HepG2 (cell line): ENCODE measurements at regions not wholly inside any gene's neighbourhood (a gene's known extent, or its start where the extent isn't known, plus 50 kb on each side); places are given as distances from the start of the nearest gene placed in this dataset.
A peak's percentile ranks its signal among the peaks of the same experiment; 100 is the strongest.

ENCODE experiments used
- ATAC-seq: fragments of 200-7000 bp; cut with Tn5 transposase; 3 replicates; pipeline ENCODE4 v1.9.1; 2020; ENCODE audit warnings: mild to moderate bottlenecking, moderate library complexity
- BruUV-seq: library from RNA; stranded (reverse); fragments of 400-500 nt; replicated peaks from 2 replicates; lab custom pipeline; 2021; lab: Mats Ljungman, UMichigan
- CTCF ChIA-PET: fragments of 300-600 bp; formaldehyde crosslinking; extraction: SDS; loops from one replicate; lab custom pipeline; 2021; ENCODE audit warnings: low total read pairs, inconsistent platforms, low intra/inter-chr PET ratio; lab: Yijun Ruan, JAX
- POLR2A ChIA-PET: fragments of 350-600 bp; sonication (Branson Sonifier 250); formaldehyde crosslinking; loops from one replicate; lab custom pipeline; 2020; ENCODE audit warnings: antibody characterized with exemption, inconsistent platforms; lab: Yijun Ruan, JAX
- DNase-seq: peaks from one replicate; pipeline ENCODE4 v3.0.0-alpha.2; 2015; ENCODE audit warnings: low spot score
- FAIRE-seq: peaks from 3 replicates; lab custom pipeline; 2011; peaks lifted over from hg19 to GRCh38; lab: Jason Lieb, UNC
- H2AFZ ChIP-seq: one replicate; pipeline ENCODE4 v1.6.1; 2011; ENCODE audit warnings: low read length, inconsistent platforms
- H3K27ac ChIP-seq: fragments of 300-600 bp; 3 replicates; pipeline ENCODE4 v1.8.0; 2011; ENCODE audit warnings: mixed run types, mild to moderate bottlenecking, mixed read lengths, low read length, inconsistent platforms; ENCODE audit not compliant: insufficient read depth; ENCODE audit errors: extremely low read length
- H3K27me3 ChIP-seq, 2 experiments: fragments of 200-600 bp in 1 of 2; 2 replicates in 1 of 2; 3 replicates in 1 of 2; pipeline versions ENCODE4 v1.6.0 to v1.8.0; 2011; ENCODE audit warnings: low read length in 2 of 2, mild to moderate bottlenecking in 2 of 2, moderate library complexity in 2 of 2, inconsistent platforms in 1 of 2; ENCODE audit not compliant: insufficient read depth in 2 of 2, control insufficient read depth in 1 of 2
- H3K36me3 ChIP-seq, 2 experiments: fragments of 200-600 bp in 1 of 2; replicated peaks in 1 of 2; 2 replicates in 1 of 2; 3 replicates in 1 of 2; pipeline versions ENCODE4 v1.5.1 to v1.8.0; 2011; ENCODE audit warnings: low read length in 2 of 2, inconsistent platforms in 1 of 2; ENCODE audit not compliant: insufficient read depth in 2 of 2, control insufficient read depth in 1 of 2
- H3K4me1 ChIP-seq: 2 replicates; pipeline ENCODE4 v1.5.1; 2012; ENCODE audit warnings: low read length, inconsistent platforms; ENCODE audit not compliant: insufficient read depth
- H3K4me2 ChIP-seq: 2 replicates; pipeline ENCODE4 v1.6.0; 2011; ENCODE audit warnings: low read depth, low read length, inconsistent platforms
- H3K4me3 ChIP-seq, 3 experiments: fragments of 200-600 bp in 1 of 3; sonication (generic), shearing (Covaris generic) in 1 of 3; replicated peaks in 1 of 3; 2 replicates each; pipeline ENCODE4 v1.5.1; 2011 to 2016; ENCODE audit warnings: low read length in 3 of 3, inconsistent platforms in 2 of 3, low read depth in 2 of 3, mild to moderate bottlenecking in 2 of 3, control low read depth in 1 of 3, mixed read lengths in 1 of 3; ENCODE audit not compliant: insufficient read depth in 1 of 3
- H3K79me2 ChIP-seq: one replicate; pipeline ENCODE4 v1.6.1; 2011; ENCODE audit warnings: low read length, inconsistent platforms; ENCODE audit not compliant: insufficient read depth
- H3K9ac ChIP-seq: 2 replicates; pipeline ENCODE4 v1.6.0; 2011; ENCODE audit warnings: mild to moderate bottlenecking, low read depth, low read length, inconsistent platforms; ENCODE audit not compliant: insufficient read depth
- H3K9me3 ChIP-seq: 2 replicates; pipeline ENCODE4 v1.5.1; 2012; ENCODE audit warnings: mild to moderate bottlenecking, low read length
- H4K20me1 ChIP-seq: 2 replicates; pipeline ENCODE4 v1.6.0; 2011; ENCODE audit warnings: inconsistent platforms, mild to moderate bottlenecking, low read length, moderate library complexity; ENCODE audit not compliant: insufficient read depth
- AFF4 ChIP-seq: sonication (generic); formaldehyde crosslinking; IDR thresholded peaks from 2 replicates; pipeline ENCODE4 v1.4.0; 2020; ENCODE audit warnings: missing genetic modification reagents
- BRCA1 ChIP-seq: sonication (generic); formaldehyde crosslinking; IDR thresholded peaks from 2 replicates; pipeline ENCODE4 v1.4.0; 2020; ENCODE audit warnings: missing genetic modification reagents
- CBFB ChIP-seq: sonication (generic); formaldehyde crosslinking; IDR thresholded peaks from 2 replicates; pipeline ENCODE4 v1.4.0; 2020; ENCODE audit warnings: missing genetic modification reagents
- FOXA3 ChIP-seq: IDR thresholded peaks from 2 replicates; pipeline ENCODE4 v1.6.1; 2016; ENCODE audit warnings: missing genetic modification reagents, missing compliant biosample characterization
- KLF9 ChIP-seq: IDR thresholded peaks from 2 replicates; pipeline ENCODE4 v1.6.1; 2016; ENCODE audit warnings: low read depth
- MAFF ChIP-seq: IDR thresholded peaks from 2 replicates; pipeline ENCODE4 v1.6.1; 2011; ENCODE audit warnings: low read depth, low read length, improper control_type of control experiment
- MIXL1 ChIP-seq: IDR thresholded peaks from 2 replicates; pipeline ENCODE4 v1.6.1; 2016
- NAIF1 ChIP-seq: sonication (generic); formaldehyde crosslinking; IDR thresholded peaks from 2 replicates; pipeline ENCODE4 v1.5.0; 2020; ENCODE audit warnings: mild to moderate bottlenecking, missing genetic modification reagents, borderline replicate concordance
- RELA ChIP-seq: sonication (generic); formaldehyde crosslinking; IDR thresholded peaks from 2 replicates; pipeline ENCODE4 v1.4.0; 2020; ENCODE audit warnings: missing genetic modification reagents
- TAF15 ChIP-seq: fragments of 200-400 bp; formaldehyde crosslinking; IDR thresholded peaks from one replicate; pipeline ENCODE4 v1.6.1; 2018; ENCODE audit warnings: mild to moderate bottlenecking, low read depth, low read length; ENCODE audit not compliant: poor library complexity, severe bottlenecking
- TBX3 ChIP-seq: fragments of 450-650 bp; IDR thresholded peaks from 2 replicates; pipeline ENCODE4 v1.6.1; 2017; ENCODE audit warnings: antibody characterized with exemption, mild to moderate bottlenecking, inconsistent platforms, borderline replicate concordance
- ZNF451 ChIP-seq: sonication (generic); formaldehyde crosslinking; IDR thresholded peaks from 2 replicates; pipeline ENCODE4 v1.5.0; 2020; ENCODE audit warnings: mild to moderate bottlenecking, missing genetic modification reagents
- ZNF510 ChIP-seq: sonication (generic); formaldehyde crosslinking; IDR thresholded peaks from 2 replicates; pipeline ENCODE4 v1.4.0; 2020; ENCODE audit warnings: low read depth, mild to moderate bottlenecking, missing genetic modification reagents
- ZNF816 ChIP-seq: sonication (generic); formaldehyde crosslinking; IDR thresholded peaks from 2 replicates; pipeline ENCODE4 v1.8.0; 2022; ENCODE audit warnings: missing genetic modification reagents, mild to moderate bottlenecking, borderline replicate concordance
- WGBS: methylation state at CpG from one replicate; pipeline ENCODE4 v1.1.6; 2017; ENCODE audit warnings: low lambda C conversion rate; 5-methylcytosine and 5-hydroxymethylcytosine counted together
- in situ Hi-C: cut with HindIII; loops from 2 replicates; pipeline ENCODE4 v1.10.0; 2017; ENCODE audit warnings: low pct_unique_long_range_greater_than_20kb; ENCODE audit not compliant: extremely low pct_ligation_motif_present
- intact Hi-C: fragments of 100-400 bp; cut with micrococcal nuclease; formaldehyde crosslinking; loops from one replicate; pipeline ENCODE4 v1.10.0; 2022; ENCODE audit not compliant: unreplicated experiment
- TF ChIP-seq, protein P1 (sequence below): sonication (generic); formaldehyde crosslinking; IDR thresholded peaks from 2 replicates; pipeline ENCODE4 v1.9.0; 2021; ENCODE audit warnings: mild to moderate bottlenecking, missing genetic modification reagents

GRCh38 chr4:162401021-162401420 lies 237.2 kb upstream of the FSTL5 start (continued):
- no peak for TF ChIP-seq KLF9 (CRISPR knock-in tag)
- TF ChIP-seq FOXA3 (CRISPR knock-in tag): no peak
- TF ChIP-seq MAFF: no peak
- no peak for TF ChIP-seq ZNF510 (CRISPR knock-in tag)

GRCh38 chr4:162392946-162393345 lies 229.1 kb upstream of the FSTL5 start:
- H3K27ac ChIP-seq: no peak overlapping the region
- H2AFZ ChIP-seq: no peak overlapping the region
- no peaks in the 10 kb centered on the region for H3K27me3 ChIP-seq
- H3K4me3 ChIP-seq: no peak overlapping the region
- in situ Hi-C loops (no loop called here), intact Hi-C loops (no loop called here)
- 0% methylated on average over 1 of the region's 1 CpG for WGBS
- H3K4me2 ChIP-seq: no peak overlapping the region
- DNase-seq: peak; percentile 17
- H3K79me2 ChIP-seq: no peaks in the 10 kb centered on the region
- H3K36me3 ChIP-seq: no peaks in the 10 kb centered on the region
- ATAC-seq: peak; percentile 72
- H4K20me1 ChIP-seq: no peaks in the 10 kb centered on the region
- no peaks in the 10 kb centered on the region for H3K9me3 ChIP-seq
- BruUV-seq: no TSS peak
- CTCF ChIA-PET: no interaction called here
- no peaks in the 10 kb centered on the region for H3K4me1 ChIP-seq
- POLR2A ChIA-PET: no interaction called here
- FAIRE-seq: no peak
- H3K9ac ChIP-seq: no peak overlapping the region
- TF ChIP-seq TAF15: no peak
- no peak for TF ChIP-seq RELA (CRISPR knock-in tag)
- TF ChIP-seq ZNF816: no peak
- TF ChIP-seq, protein P1, sequence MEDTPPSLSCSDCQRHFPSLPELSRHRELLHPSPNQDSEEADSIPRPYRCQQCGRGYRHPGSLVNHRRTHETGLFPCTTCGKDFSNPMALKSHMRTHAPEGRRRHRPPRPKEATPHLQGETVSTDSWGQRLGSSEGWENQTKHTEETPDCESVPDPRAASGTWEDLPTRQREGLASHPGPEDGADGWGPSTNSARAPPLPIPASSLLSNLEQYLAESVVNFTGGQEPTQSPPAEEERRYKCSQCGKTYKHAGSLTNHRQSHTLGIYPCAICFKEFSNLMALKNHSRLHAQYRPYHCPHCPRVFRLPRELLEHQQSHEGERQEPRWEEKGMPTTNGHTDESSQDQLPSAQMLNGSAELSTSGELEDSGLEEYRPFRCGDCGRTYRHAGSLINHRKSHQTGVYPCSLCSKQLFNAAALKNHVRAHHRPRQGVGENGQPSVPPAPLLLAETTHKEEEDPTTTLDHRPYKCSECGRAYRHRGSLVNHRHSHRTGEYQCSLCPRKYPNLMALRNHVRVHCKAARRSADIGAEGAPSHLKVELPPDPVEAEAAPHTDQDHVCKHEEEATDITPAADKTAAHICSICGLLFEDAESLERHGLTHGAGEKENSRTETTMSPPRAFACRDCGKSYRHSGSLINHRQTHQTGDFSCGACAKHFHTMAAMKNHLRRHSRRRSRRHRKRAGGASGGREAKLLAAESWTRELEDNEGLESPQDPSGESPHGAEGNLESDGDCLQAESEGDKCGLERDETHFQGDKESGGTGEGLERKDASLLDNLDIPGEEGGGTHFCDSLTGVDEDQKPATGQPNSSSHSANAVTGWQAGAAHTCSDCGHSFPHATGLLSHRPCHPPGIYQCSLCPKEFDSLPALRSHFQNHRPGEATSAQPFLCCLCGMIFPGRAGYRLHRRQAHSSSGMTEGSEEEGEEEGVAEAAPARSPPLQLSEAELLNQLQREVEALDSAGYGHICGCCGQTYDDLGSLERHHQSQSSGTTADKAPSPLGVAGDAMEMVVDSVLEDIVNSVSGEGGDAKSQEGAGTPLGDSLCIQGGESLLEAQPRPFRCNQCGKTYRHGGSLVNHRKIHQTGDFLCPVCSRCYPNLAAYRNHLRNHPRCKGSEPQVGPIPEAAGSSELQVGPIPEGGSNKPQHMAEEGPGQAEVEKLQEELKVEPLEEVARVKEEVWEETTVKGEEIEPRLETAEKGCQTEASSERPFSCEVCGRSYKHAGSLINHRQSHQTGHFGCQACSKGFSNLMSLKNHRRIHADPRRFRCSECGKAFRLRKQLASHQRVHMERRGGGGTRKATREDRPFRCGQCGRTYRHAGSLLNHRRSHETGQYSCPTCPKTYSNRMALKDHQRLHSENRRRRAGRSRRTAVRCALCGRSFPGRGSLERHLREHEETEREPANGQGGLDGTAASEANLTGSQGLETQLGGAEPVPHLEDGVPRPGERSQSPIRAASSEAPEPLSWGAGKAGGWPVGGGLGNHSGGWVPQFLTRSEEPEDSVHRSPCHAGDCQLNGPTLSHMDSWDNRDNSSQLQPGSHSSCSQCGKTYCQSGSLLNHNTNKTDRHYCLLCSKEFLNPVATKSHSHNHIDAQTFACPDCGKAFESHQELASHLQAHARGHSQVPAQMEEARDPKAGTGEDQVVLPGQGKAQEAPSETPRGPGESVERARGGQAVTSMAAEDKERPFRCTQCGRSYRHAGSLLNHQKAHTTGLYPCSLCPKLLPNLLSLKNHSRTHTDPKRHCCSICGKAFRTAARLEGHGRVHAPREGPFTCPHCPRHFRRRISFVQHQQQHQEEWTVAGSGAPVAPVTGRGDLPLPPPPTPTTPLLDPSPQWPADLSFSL (CRISPR knock-in tag): no peak
- no peak for TF ChIP-seq BRCA1 (CRISPR knock-in tag)
- TF ChIP-seq AFF4 (CRISPR knock-in tag): no peak
- peak; percentile 81 for TF ChIP-seq CBFB
- no peak for TF ChIP-seq NAIF1 (CRISPR knock-in tag)
- TF ChIP-seq TBX3: peak; percentile 82; the same call in 1 of the 2 replicates
- no peak for TF ChIP-seq ZNF451
- TF ChIP-seq MIXL1 (CRISPR knock-in tag): 0 out of 2 replicates have a peak, but pooled peaks have one; percentile 24
